ENCODE measurements at regions not wholly inside any gene's neighbourhood (a gene's known extent, or its start where the extent isn't known, plus 50 kb on each side); places are given as distances from the start of the nearest gene placed in this dataset.
A peak's percentile ranks its signal among the peaks of the same experiment; 100 is the strongest.

DNA sequence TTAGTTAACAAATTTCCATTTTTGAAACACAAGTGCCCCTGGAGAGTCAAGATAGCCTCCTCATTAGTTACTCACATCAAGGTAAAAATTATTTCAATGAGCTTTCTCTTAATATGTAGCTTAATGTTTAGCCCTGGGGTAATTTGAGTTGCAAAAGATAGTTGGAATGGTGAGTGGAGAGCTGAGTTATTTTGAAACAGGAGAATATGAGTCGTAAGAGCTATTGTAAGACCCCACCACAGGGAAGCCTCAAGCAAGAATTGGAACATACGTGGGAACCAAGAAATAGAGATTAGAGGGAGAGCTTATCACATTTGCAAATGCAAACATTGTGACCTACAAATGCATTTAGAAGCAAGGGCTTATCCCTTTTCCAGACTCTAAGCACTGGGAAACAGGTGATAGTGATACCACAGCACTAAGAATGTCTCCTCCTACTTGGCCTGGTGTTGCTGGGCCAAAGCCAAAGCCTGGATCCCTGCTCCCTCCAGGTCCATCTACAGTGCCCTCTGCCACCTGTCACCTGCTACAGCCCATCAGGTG, 635.1 kb downstream of the PTPRC start (continued):
- no peak for TF ChIP-seq E2F4 (IDR thresholded peaks at IDR 0.05; ENCODE audit: low read depth, low read length)
- no peak for TF ChIP-seq ZNF207 (IDR thresholded peaks at IDR 0.05; ENCODE audit: borderline replicate concordance)
- no peak for TF ChIP-seq NR2F1 (conservative IDR thresholded peaks at IDR 0.05)
- TF ChIP-seq, protein P1, sequence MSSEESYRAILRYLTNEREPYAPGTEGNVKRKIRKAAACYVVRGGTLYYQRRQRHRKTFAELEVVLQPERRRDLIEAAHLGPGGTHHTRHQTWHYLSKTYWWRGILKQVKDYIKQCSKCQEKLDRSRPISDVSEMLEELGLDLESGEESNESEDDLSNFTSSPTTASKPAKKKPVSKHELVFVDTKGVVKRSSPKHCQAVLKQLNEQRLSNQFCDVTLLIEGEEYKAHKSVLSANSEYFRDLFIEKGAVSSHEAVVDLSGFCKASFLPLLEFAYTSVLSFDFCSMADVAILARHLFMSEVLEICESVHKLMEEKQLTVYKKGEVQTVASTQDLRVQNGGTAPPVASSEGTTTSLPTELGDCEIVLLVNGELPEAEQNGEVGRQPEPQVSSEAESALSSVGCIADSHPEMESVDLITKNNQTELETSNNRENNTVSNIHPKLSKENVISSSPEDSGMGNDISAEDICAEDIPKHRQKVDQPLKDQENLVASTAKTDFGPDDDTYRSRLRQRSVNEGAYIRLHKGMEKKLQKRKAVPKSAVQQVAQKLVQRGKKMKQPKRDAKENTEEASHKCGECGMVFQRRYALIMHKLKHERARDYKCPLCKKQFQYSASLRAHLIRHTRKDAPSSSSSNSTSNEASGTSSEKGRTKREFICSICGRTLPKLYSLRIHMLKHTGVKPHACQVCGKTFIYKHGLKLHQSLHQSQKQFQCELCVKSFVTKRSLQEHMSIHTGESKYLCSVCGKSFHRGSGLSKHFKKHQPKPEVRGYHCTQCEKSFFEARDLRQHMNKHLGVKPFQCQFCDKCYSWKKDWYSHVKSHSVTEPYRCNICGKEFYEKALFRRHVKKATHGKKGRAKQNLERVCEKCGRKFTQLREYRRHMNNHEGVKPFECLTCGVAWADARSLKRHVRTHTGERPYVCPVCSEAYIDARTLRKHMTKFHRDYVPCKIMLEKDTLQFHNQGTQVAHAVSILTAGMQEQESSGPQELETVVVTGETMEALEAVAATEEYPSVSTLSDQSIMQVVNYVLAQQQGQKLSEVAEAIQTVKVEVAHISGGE (CRISPR knock-in tag; IDR thresholded peaks at IDR 0.05), result no peak
- TF ChIP-seq KLF5 (IDR thresholded peaks at IDR 0.05; ENCODE audit: partially characterized antibody), result no peak
- TF ChIP-seq NFIC (IDR thresholded peaks at IDR 0.05; ENCODE audit: low read depth, low read length), result peak; percentile 74; the same call in 1 of the 2 replicates
- no peak for TF ChIP-seq YBX1 (IDR thresholded peaks at IDR 0.05)

DNA sequence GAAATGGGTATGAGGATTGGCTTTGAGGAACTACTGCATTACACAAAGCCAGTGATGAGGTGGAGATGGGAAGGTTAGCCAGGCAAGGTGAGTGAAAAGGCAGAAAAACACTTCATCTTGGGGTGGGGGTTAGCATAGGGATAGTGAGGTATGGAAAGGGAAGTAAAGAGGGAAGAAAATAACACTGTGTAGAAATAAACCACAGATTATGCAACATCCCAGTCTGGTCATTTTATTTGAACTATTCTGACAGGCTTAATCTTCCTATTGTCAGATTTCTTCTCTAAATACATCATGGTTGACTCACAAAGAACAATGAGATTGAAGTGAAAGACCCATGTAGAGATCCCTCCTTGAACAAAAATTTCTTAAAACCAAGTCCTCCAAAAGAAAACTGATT, 640.2 kb downstream of the PTPRC start:
- ChIA-PET SMC1A (ENCODE audit: uncharacterized antibody, unreplicated experiment) (interaction anchor here (1.6 kb wide), 1 partner anchor 11 kb away, joined by 4 read pairs; no protein-coding TSS in a partner anchor), POLR2A (no interaction called here), RAD21 (ENCODE audit: unreplicated experiment) (no interaction called here), CTCF (no interaction called here)
- no peaks in the 10 kb centered on the region; the same call in 1 of the 3 replicates for H3K9me3 ChIP-seq (replicated peaks; ENCODE audit: control insufficient read depth, insufficient read depth, low read length)
- ATAC-seq (no peak), FAIRE-seq (no peak), DNase-seq (ENCODE audit: low read depth, low spot score) (no peak)
- no peak overlapping the region for H3K4me3 ChIP-seq
- in situ Hi-C loops (cut with MboI) (no loop called here), intact Hi-C loops (cut with micrococcal nuclease; ENCODE audit: unreplicated experiment) (no loop called here)
- no peak overlapping the region for H3K27ac ChIP-seq (ENCODE audit: control insufficient read depth, insufficient read depth)
- no peak overlapping the region for H3K4me2 ChIP-seq (ENCODE audit: control insufficient read depth, insufficient read depth)
- TF ChIP-seq RAD21 (IDR thresholded peaks at IDR 0.05; ENCODE audit: insufficient read depth, low read depth, low read length), result no peak
- TF ChIP-seq RUNX3 (IDR thresholded peaks at IDR 0.05; ENCODE audit: low read length), result no peak
- TF ChIP-seq, protein P2, sequence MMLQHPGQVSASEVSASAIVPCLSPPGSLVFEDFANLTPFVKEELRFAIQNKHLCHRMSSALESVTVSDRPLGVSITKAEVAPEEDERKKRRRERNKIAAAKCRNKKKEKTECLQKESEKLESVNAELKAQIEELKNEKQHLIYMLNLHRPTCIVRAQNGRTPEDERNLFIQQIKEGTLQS (IDR thresholded peaks at IDR 0.05; ENCODE audit: borderline replicate concordance, extremely low read depth, low read depth, low read length), result no peak
- TF ChIP-seq KAT2A (conservative IDR thresholded peaks at IDR 0.05; ENCODE audit: control insufficient read depth, low read depth, low read length), result no peak
- no peak for TF ChIP-seq EZH2 (IDR thresholded peaks at IDR 0.05; ENCODE audit: borderline replicate concordance, control insufficient read depth, low read depth, low read length)
- TF ChIP-seq ZNF217 (IDR thresholded peaks at IDR 0.05), result no peak
- TF ChIP-seq YBX1 (IDR thresholded peaks at IDR 0.05), result no peak
- no peak for TF ChIP-seq SUZ12 (IDR thresholded peaks at IDR 0.05; ENCODE audit: unreplicated experiment)
- TF ChIP-seq SIX5 (IDR thresholded peaks at IDR 0.05; ENCODE audit: low read depth, low read length, severe bottlenecking), result no peak
- no peaks in the 10 kb centered on the region for H3K79me2 ChIP-seq (ENCODE audit: control insufficient read depth, insufficient read depth, low read length)
- peaks cover 1% of the 10 kb centered on the region; the same call in 1 of the 2 replicates for H3K4me1 ChIP-seq (ENCODE audit: control insufficient read depth, insufficient read depth, low read length)
- H3K9ac ChIP-seq (ENCODE audit: control insufficient read depth, insufficient read depth, low read length), result no peak overlapping the region
- BruUV-seq (replicated peaks), result no TSS peak
- H4K20me1 ChIP-seq (ENCODE audit: control insufficient read depth, insufficient read depth), result no peaks in the 10 kb centered on the region
- H3K27me3 ChIP-seq (replicated peaks in 1 of 2; ENCODE audit: control insufficient read depth in 2 of 2, insufficient read depth in 2 of 2, low read length in 1 of 2), result no peaks in the 10 kb centered on the region
- no peaks in the 10 kb centered on the region for H3K36me3 ChIP-seq (ENCODE audit: control insufficient read depth in 2 of 2, insufficient read depth in 2 of 2, low read length in 1 of 2)
- H2AFZ ChIP-seq (ENCODE audit: control insufficient read depth, low read depth, low read length), result no peak overlapping the region
